ENCODE measurements at regions not wholly inside any gene's neighbourhood (a gene's known extent, or its start where the extent isn't known, plus 50 kb on each side); places are given as distances from the start of the nearest gene placed in this dataset.

DNA sequence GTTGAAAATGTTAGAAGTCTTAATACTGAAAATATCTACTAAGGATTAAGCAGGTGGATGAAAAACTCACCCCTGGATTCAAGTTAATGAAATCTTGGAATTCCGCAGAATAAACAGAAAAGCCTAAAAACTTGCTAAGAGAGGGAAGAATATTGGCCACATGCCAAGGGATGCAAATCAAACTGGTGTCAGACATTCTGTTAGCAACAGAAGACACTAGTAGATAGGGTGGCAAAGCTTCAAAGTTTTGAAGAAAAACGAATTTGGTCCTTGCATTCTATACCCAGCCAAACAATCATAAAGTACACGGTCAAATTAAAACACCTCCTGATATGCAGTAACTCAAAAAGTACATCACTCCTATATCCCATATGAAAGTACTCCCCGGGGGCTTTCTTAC, 77.1 kb upstream of the ADTRP start:
- intact Hi-C loops (cut with DNase I) = no loop called here
- peaks cover 3 to 9% of the 10 kb centered on the region in 2 donors for H3K4me1 ChIP-seq
- no peak overlapping the region for H3K4me3 ChIP-seq
- DNase-seq (ENCODE audit: low spot score in 2 of 2) = no peak
- H3K36me3 ChIP-seq = no peaks in the 10 kb centered on the region
- H3K27me3 ChIP-seq = no peaks in the 10 kb centered on the region
- no peak overlapping the region for H3K27ac ChIP-seq
- no peaks in the 10 kb centered on the region for H3K9me3 ChIP-seq
- TF ChIP-seq, protein P1, sequence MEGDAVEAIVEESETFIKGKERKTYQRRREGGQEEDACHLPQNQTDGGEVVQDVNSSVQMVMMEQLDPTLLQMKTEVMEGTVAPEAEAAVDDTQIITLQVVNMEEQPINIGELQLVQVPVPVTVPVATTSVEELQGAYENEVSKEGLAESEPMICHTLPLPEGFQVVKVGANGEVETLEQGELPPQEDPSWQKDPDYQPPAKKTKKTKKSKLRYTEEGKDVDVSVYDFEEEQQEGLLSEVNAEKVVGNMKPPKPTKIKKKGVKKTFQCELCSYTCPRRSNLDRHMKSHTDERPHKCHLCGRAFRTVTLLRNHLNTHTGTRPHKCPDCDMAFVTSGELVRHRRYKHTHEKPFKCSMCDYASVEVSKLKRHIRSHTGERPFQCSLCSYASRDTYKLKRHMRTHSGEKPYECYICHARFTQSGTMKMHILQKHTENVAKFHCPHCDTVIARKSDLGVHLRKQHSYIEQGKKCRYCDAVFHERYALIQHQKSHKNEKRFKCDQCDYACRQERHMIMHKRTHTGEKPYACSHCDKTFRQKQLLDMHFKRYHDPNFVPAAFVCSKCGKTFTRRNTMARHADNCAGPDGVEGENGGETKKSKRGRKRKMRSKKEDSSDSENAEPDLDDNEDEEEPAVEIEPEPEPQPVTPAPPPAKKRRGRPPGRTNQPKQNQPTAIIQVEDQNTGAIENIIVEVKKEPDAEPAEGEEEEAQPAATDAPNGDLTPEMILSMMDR (IDR thresholded peaks at IDR 0.05) = no peak

DNA sequence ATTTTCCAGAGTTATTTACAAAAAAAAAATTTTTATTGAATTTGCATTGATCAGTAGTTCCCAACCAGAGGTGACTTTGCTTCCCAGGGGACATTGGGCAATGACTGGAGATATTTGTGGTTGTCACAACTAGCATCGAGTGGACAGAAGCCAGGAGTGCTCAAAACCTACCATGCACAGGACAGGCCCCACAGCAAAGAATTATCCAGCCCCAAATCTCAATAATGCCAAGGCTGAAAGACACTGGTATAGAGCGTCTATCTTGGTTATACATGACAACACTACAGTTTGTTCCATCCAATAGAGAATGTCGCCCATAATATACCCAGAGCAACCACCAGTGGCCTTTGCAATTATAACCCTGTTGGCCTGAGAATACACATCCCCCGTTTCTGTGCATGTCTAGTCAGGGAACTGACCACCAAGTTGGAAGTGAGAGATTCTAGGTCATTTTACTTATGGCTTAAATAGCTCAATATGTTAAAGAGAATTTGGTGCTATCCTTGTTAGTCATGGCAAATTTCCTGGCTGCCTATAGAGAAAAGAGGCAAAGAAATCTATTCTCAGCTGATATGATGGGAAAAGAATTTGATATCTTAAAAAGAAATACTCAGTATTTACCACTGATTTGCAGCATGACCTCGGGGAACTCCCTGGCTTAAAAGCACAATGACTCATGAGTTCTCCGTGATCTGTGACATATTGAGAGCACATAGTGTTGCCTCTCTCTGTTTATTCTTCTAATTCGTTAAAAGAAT, 76.0 kb upstream of the ADTRP start:
- H3K27me3 ChIP-seq = no peaks in the 10 kb centered on the region
- no peak for DNase-seq (ENCODE audit: low spot score in 2 of 2)
- TF ChIP-seq, protein P1 (IDR thresholded peaks at IDR 0.05) = no peak
- no peaks in the 10 kb centered on the region for H3K9me3 ChIP-seq
- no peaks in the 10 kb centered on the region for H3K36me3 ChIP-seq
- peaks cover 3 to 9% of the 10 kb centered on the region in 2 donors for H3K4me1 ChIP-seq
- H3K4me3 ChIP-seq = no peak overlapping the region
- intact Hi-C loops (cut with DNase I) = no loop called here
- no peak overlapping the region for H3K27ac ChIP-seq

GRCh38 chr6:11853678-11854407, 75.2 kb upstream of the ADTRP start:
- H3K9me3 ChIP-seq = no peaks in the 10 kb centered on the region
- H3K36me3 ChIP-seq = no peaks in the 10 kb centered on the region
- intact Hi-C loops (cut with DNase I) = no loop called here
- H3K4me3 ChIP-seq = no peak overlapping the region
- H3K27ac ChIP-seq = no peak overlapping the region
- no peaks in the 10 kb centered on the region for H3K27me3 ChIP-seq
- peaks cover 3 to 9% of the 10 kb centered on the region in 2 donors for H3K4me1 ChIP-seq
- DNase-seq (ENCODE audit: low spot score in 2 of 2) = no peak
- TF ChIP-seq, protein P1 (IDR thresholded peaks at IDR 0.05) = no peak

DNA sequence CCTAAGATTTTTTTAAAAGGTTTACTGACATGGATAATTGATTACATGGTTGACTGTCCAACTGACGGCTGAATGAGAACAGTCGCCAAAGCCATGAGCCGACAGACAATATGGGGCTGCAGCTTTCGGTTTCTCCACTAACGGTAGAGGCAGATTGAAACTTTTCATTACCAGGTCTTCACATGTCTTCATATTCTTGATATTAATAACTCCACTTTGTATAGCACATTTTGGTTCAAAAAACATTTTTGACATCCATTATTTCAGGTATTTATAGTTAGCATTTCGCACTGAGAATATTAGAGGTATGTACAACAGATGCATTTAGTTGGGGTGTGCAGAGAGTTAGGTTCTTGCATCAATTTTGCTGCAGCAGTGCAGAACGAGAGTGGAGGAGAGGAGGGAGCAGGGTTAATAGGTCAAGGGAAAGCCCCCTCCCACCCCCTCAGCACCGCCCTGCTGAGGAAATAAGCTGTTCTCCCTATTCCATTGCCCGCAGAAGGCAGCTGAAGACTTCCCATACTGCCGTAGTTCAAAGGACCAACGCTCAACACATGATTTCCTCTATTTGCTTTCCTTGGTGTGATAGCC, 73.6 kb upstream of the ADTRP start:
- DNase-seq (ENCODE audit: low spot score in 2 of 2) = no peak
- H3K4me3 ChIP-seq = no peak overlapping the region
- H3K27me3 ChIP-seq = no peaks in the 10 kb centered on the region
- H3K4me1 ChIP-seq = peaks cover 3 to 9% of the 10 kb centered on the region in 2 donors
- TF ChIP-seq, protein P1 (IDR thresholded peaks at IDR 0.05) = no peak
- no peaks in the 10 kb centered on the region for H3K36me3 ChIP-seq
- no peak overlapping the region for H3K27ac ChIP-seq
- intact Hi-C loops (cut with DNase I) = no loop called here
- no peaks in the 10 kb centered on the region for H3K9me3 ChIP-seq

DNA sequence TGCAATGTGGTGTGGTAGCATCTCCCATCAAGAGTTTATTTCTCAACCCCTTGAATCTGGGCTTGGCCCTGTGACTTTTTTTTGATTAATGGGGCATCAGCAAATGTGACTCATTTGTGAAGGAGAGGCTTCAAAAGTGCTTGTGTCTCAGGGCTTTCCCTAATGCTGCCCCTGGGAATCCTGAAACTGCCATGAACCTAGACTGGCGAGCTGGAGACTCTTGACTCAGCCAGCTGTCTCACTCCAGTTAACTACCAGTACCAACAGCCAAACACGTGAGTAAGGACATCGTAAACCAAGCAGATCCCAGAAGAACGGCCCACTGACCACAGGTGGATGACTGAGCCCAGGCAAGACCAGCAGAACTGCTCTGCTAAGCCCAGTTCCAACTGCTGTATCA, 72.8 kb upstream of the ADTRP start:
- DNase-seq (ENCODE audit: low spot score in 2 of 2) = no peak
- H3K4me1 ChIP-seq = peaks cover 3 to 9% of the 10 kb centered on the region in 2 donors
- no peak overlapping the region for H3K27ac ChIP-seq
- TF ChIP-seq, protein P1 (IDR thresholded peaks at IDR 0.05) = no peak
- no peak overlapping the region for H3K4me3 ChIP-seq
- H3K9me3 ChIP-seq = no peaks in the 10 kb centered on the region
- no peaks in the 10 kb centered on the region for H3K36me3 ChIP-seq
- intact Hi-C loops (cut with DNase I) = no loop called here
- H3K27me3 ChIP-seq = no peaks in the 10 kb centered on the region

All from ascending aorta (tissue), 2 donors.